Osteoblast (primary cell): ENCODE measurements at regions not wholly inside any gene's neighbourhood (a gene's known extent, or its start where the extent isn't known, plus 50 kb on each side); places are given as distances from the start of the nearest gene placed in this dataset.
"Not testable (repeated sequence)": the region's sequence is repeated elsewhere in the genome, so short reads cannot be mapped to it uniquely, and the experiment has no call there.

Experiments
- DNase-seq: peaks from one replicate; pipeline ENCODE4 v3.0.0; 2011; ENCODE audit warnings: low spot score, mixed read lengths; ENCODE audit not compliant: insufficient read length; ENCODE audit errors: missing footprints
- H2AFZ ChIP-seq: 2 replicates; pipeline ENCODE4 v1.6.0; 2011; ENCODE audit warnings: mild to moderate bottlenecking, low read length
- H3K27ac ChIP-seq: 2 replicates; pipeline ENCODE4 v1.5.1; 2011; ENCODE audit warnings: mild to moderate bottlenecking, low read depth, low read length, moderate library complexity
- H3K27me3 ChIP-seq: 2 replicates; pipeline ENCODE4 v1.6.0; 2012; ENCODE audit warnings: mild to moderate bottlenecking, control low read depth, inconsistent platforms, low read length, moderate library complexity; ENCODE audit not compliant: insufficient read depth
- H3K36me3 ChIP-seq: 2 replicates; pipeline ENCODE4 v1.5.1; 2011; ENCODE audit warnings: mild to moderate bottlenecking, low read length, control low read depth, moderate library complexity; ENCODE audit not compliant: insufficient read depth
- H3K4me1 ChIP-seq: 2 replicates; pipeline ENCODE4 v1.5.1; 2011; ENCODE audit warnings: mild to moderate bottlenecking, low read length, control low read depth, moderate library complexity; ENCODE audit not compliant: insufficient read depth
- H3K4me2 ChIP-seq: 2 replicates; pipeline ENCODE4 v1.6.0; 2011; ENCODE audit warnings: mild to moderate bottlenecking, low read length; ENCODE audit not compliant: insufficient read depth
- H3K4me3 ChIP-seq: fragments of 200-600 bp; sonication (generic); 3 replicates; pipeline ENCODE4 v1.5.1; 2012; ENCODE audit warnings: mild to moderate bottlenecking, low read length, inconsistent platforms; ENCODE audit not compliant: insufficient read depth
- H3K79me2 ChIP-seq: 2 replicates; pipeline ENCODE4 v1.6.0; 2012; ENCODE audit warnings: mild to moderate bottlenecking, low read length, control low read depth, inconsistent platforms; ENCODE audit not compliant: insufficient read depth
- H3K9me3 ChIP-seq: 2 replicates; pipeline ENCODE4 v1.5.1; 2011; ENCODE audit warnings: low read depth, low read length, control low read depth
- H4K20me1 ChIP-seq: 2 replicates; pipeline ENCODE4 v1.6.0; 2012; ENCODE audit warnings: mild to moderate bottlenecking, low read length, control low read depth; ENCODE audit not compliant: insufficient read depth
- CTCF ChIP-seq: IDR thresholded peaks from 2 replicates; pipeline ENCODE4 v1.5.1; 2011; ENCODE audit warnings: mild to moderate bottlenecking, low read depth, low read length, moderate library complexity; ENCODE audit errors: extremely low read depth

- Histone ChIP-seq H3K4me2 (no peak overlapping the region), H3K36me3 (no peaks in the 10 kb centered on the region), H3K4me3 (no peak overlapping the region), H3K79me2 (no peaks in the 10 kb centered on the region), H2AFZ (no peak overlapping the region), H4K20me1 (no peaks in the 10 kb centered on the region), H3K9me3 (no peaks in the 10 kb centered on the region), H3K4me1 (no peaks in the 10 kb centered on the region), H3K27ac (no peak overlapping the region), H3K27me3 (peaks cover 3% of the 10 kb centered on the region)
- no peak for TF ChIP-seq CTCF
- DNase-seq: no peak
Measured at GRCh38 chr6:18536591-18537055, 149.5 kb downstream of the RNF144B start.

GRCh38 chr6:18538315-18538714, 151.2 kb downstream of the RNF144B start:
- TF ChIP-seq CTCF: no peak
- Histone ChIP-seq H3K36me3 (no peaks in the 10 kb centered on the region), H2AFZ (no peak overlapping the region), H3K27me3 (peaks cover 3% of the 10 kb centered on the region), H3K4me3 (no peak overlapping the region), H3K9me3 (no peaks in the 10 kb centered on the region), H3K4me1 (no peaks in the 10 kb centered on the region), H3K27ac (no peak overlapping the region), H3K79me2 (no peaks in the 10 kb centered on the region), H4K20me1 (no peaks in the 10 kb centered on the region), H3K4me2 (no peak overlapping the region)
- no peak for DNase-seq

GRCh38 chr6:18543051-18543450, 155.9 kb downstream of the RNF144B start:
- Histone ChIP-seq H3K9me3 (no peaks in the 10 kb centered on the region), H3K36me3 (no peaks in the 10 kb centered on the region), H3K27ac (no peak overlapping the region), H4K20me1 (no peaks in the 10 kb centered on the region), H2AFZ (no peak overlapping the region), H3K4me2 (no peak overlapping the region), H3K4me1 (no peaks in the 10 kb centered on the region), H3K27me3 (no peaks in the 10 kb centered on the region), H3K79me2 (no peaks in the 10 kb centered on the region), H3K4me3 (no peak overlapping the region)
- no peak for DNase-seq
- no peak for TF ChIP-seq CTCF

- not testable (repeated sequence) for H4K20me1 ChIP-seq, DNase-seq, H3K27me3 ChIP-seq, H3K79me2 ChIP-seq, H3K9me3 ChIP-seq, H3K4me1 ChIP-seq, H3K27ac ChIP-seq, H2AFZ ChIP-seq, H3K4me2 ChIP-seq, H3K36me3 ChIP-seq, H3K4me3 ChIP-seq
Measured at GRCh38 chr6:18545142-18545541, 158.0 kb downstream of the RNF144B start.

GRCh38 chr6:18545726-18546125, 158.6 kb downstream of the RNF144B start:
- DNase-seq: no peak
- H3K4me3 ChIP-seq: no peak overlapping the region
- no peaks in the 10 kb centered on the region for H3K36me3 ChIP-seq
- no peaks in the 10 kb centered on the region for H3K9me3 ChIP-seq
- H3K27ac ChIP-seq: no peak overlapping the region
- no peak for TF ChIP-seq CTCF
- H2AFZ ChIP-seq: no peak overlapping the region
- no peak overlapping the region for H3K4me2 ChIP-seq
- H3K79me2 ChIP-seq: no peaks in the 10 kb centered on the region
- no peaks in the 10 kb centered on the region for H3K4me1 ChIP-seq
- H3K27me3 ChIP-seq: no peaks in the 10 kb centered on the region
- H4K20me1 ChIP-seq: no peaks in the 10 kb centered on the region
